OCI-M2 (cell line): ENCODE measurements at regions not wholly inside any gene's neighbourhood (a gene's known extent, or its start where the extent isn't known, plus 50 kb on each side); places are given as distances from the start of the nearest gene placed in this dataset.
A peak's percentile ranks its signal among the peaks of the same experiment; 100 is the strongest.

ENCODE experiments used
- DNase-seq: peaks from one replicate; lab custom pipeline; 2025; ENCODE audit not compliant: unreplicated experiment; lab: John Stamatoyannopoulos, UW

DNA sequence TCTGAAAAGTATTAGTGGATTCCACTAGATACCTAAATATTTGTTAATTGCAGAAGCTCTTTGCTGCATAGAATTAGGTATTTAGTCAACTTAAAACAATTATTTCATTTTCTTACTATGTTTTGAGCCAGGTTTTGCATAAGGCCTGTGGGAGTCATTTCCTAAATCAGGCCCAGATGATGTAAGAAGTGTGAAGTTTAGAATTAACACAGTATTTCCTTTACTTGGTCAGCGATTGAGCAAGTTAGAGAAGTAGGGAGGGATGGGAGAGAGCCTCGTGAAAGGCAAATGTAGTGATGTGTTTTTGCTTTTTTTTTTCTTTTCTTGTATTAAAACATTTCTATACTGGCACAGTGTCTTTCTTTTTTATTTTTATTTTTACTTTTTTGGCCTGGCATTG is 711.1 kb downstream of the HDGFL1 start:
- DNase-seq = no peak

DNA sequence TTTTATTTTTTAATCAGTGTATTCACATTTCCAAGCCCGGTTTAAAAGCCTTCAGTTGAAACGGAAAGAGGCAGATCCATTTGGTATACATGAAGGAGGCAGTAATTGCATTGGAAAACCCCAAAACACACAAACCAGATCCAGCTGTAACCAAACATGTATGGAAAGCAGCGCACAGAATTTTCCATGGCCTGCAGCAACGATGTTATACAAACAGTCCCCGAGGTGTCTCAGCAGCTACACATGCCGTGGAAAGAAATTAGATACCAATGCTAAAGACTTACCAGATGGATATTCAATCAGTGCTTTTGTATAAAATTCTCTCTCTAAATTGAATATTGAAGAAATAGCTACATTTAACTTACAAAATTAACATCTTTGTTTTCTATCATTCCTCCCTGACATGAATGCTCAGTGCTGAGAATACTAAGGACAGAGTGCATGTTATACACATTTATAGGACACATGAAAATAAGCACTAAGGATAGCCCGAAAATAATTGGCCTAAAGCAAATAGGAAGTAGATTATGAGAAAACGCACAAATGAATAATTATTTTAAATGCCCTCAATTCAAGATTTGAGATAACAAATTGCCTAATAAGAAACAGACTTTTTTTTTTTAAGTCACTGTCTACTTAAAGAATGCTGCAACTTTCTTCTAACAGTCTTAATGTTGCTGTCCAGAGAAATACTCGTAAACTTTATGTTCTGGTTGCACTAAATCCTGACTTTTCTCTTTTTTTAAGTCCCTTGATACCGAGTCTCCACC is 713.1 kb downstream of the HDGFL1 start:
- no peak for DNase-seq

DNA sequence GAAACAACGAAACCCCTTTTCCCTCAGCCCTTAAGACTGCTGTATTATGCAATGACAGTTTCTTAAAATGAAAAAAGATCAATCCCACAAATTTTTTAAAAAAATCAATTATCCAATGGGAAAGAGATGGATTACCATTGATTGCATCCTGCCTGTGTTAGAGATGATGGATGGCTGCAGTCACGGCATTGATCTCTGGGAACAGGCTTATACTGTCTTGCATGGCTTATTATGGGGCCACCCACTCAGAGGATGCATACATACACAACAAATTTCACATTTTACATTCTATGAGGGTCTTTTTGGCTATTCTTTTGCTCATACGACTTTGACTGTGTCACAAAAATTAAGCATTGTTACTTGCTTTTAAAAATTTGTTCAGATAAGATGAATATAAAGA is 724.3 kb downstream of the HDGFL1 start:
- DNase-seq = no peak

DNA sequence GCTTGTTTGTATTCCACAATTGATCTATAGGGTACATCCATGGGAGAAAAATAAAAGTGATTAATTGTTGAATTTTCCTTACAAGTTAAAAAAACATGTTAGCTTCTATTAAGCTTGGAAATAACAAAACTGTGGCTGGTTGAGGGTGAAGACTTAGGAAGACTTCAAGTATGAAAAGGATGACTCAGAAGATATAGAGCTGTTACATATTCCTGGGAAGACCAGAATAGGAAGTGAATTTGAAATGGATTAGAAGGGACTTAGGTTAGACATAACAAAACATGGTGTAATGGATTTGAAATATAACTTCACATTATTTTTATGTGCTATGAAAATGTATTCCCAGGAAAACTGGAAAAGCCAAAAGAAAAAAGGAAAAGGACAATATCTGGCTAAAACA is 732.2 kb downstream of the HDGFL1 start:
- no peak for DNase-seq

DNA sequence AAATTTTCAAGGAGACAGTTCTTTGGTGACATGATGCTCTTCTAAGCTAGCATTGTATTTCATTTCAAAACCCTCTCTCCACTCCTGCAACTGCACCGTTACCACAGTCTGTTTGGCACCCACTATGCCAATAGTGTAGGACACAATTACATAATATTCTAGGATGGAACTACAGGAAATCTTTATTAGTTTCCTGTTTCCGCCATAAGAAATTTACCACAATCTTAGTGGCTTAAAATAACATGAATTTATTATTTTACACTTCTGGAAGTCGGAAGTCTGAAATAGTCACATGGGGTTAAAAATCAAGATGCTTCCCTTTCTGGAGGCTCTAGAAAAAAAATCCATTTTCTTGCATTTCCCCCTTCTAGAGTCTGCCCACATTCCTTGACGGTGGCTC is 733.1 kb downstream of the HDGFL1 start:
- DNase-seq = no peak

DNA sequence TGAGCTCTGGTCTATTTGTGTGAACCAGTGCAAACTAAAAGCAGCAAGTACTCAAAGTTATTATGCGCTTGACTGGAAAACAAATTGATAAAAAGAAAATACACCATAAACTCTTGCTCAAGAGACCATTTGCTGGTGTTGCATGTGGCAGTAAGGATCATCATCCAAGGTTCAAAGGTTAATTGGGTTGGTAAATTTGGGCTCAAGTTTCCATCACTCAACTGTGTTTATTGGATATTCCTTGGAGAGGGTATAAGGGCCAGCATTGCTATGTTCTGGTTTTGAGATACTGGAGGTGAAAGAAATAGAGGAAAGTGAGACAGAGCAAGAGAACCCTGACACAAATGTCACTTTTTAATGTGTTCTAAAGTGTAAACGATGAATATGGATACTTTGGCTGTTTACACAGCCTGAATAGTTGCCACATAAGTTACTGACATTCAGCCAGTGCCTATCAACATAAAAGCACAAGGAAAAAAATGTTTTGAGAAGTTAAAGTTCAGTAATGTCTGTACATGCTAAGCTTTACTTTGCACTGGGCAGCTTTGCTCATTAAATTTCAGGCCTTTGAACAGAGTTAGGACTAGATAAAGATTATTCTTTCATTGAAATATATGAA is 736.1 kb downstream of the HDGFL1 start:
- no peak for DNase-seq

DNA sequence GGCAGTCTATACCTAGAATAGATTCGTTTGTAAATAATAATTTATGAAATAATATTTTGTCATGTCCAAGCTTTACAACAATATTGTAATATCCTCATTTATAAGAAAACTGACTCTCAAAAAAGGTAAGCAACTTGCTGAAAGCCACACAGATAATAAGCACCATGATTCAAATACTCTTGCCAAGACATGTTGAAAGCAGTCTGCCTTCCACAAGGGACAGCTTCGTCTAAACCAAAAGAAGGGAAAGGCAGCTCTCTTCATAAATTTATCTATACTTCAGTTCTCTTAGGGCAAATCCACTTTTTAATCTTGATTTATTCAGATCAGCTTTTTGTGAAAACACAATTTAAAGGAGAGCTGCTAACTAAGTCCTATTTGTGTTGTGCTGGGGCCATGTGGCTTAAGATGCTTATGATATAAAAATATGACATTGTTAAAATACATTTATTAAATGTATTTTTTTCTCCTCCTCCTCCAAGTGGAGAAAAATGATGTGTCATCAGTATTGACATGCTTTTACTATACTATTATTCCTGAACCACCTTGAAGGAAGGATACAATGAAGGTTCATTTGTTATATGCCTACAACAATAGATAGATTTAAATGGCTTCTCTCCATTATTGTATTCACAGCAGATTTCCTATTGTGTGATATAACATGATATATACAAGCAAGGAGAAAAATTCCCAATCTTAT is 737.0 kb downstream of the HDGFL1 start:
- DNase-seq = no peak

DNA sequence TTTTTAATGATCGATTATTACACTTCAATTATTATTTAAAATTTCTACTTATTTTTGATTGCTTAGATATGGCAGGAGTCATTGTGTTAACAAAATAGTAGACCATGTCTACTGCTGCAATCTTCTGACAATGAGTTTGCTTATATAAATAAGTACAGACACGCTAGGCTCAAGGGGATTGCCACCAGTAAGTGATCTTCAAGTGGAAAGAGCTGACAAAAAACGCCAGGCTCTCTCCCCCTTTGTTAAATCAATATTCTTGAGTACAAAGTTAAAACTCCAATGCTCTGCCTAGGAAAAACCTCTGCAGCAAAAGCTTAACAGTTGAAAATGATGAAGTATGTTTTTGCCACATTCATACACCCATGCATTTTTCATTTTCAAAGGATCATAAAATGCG is 738.1 kb downstream of the HDGFL1 start:
- DNase-seq = no peak

DNA sequence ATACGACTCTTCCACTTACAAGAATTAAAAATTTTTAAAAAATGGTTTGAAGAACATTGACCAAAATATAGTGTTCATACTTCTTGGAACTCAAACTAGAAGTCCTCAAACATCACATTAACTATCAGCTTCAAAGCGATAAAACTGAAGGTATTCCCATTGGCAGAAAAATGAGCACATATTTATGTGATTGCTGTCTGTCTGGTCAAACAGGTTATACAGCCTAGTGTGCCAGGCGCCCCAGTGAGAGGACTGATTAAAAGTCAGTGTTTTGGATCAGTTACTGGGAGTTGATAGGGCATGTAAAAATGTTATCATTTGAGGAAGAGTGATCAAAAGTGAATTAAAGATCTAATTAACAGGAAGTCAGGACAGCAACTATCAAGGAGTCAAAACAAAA is 738.8 kb downstream of the HDGFL1 start:
- no peak for DNase-seq

DNA sequence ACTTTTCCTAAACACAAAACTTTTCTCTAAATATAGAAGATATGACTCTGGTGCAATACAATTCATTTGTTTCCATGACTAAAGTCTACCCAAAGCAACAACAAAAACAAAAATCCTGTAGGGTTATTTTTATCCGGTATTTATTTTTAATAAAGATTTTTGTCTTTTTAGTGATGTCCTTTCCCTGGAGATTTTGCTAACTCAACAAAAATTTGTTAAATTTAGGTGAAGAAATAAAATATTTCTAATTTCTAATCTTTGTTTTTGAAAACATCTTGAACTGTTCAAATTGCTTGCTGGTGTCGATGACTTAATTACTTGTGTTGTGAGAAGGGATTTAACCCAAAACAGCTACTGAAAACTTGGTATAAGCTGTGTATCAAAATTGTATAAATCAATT is 741.8 kb downstream of the HDGFL1 start:
- no peak for DNase-seq

DNA sequence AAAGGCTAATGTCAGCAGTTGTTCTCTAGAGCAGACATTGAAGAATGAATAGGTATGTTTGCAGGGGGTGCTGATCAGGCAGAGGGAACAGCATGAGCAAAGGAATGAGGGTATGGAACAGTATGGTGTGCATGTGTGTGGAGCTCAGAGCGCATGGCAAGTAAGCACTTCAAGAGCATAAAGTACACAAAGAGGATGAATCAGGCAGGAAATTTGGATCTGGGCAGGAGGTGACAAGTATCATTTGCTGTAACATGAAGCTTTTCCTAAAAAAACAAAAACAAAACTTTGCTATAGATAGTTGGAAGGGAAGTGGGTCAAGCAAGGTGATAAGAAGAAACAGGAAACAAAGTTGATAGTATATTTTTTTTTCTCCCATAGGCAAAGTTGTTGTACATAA is 746.8 kb downstream of the HDGFL1 start:
- DNase-seq = peak; percentile 83

DNA sequence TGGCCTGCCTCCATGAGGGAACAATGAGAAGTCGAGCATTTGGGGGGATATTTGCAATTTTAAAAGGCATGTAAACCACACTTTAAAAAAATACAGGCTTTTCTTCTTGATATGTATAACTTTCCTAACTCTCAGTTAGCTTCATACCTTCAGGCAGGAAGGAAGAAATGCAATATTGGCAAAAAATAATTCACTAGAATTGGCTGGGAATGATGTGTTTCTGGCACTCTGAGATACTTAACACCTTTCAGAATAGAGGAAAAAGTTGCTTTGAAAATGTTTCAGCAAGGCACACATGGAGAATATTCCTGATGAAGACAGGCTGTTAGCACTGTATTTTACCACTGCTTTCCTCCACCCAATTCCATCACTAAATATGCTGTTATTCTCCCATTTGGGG is 747.6 kb downstream of the HDGFL1 start:
- DNase-seq = no peak

DNA sequence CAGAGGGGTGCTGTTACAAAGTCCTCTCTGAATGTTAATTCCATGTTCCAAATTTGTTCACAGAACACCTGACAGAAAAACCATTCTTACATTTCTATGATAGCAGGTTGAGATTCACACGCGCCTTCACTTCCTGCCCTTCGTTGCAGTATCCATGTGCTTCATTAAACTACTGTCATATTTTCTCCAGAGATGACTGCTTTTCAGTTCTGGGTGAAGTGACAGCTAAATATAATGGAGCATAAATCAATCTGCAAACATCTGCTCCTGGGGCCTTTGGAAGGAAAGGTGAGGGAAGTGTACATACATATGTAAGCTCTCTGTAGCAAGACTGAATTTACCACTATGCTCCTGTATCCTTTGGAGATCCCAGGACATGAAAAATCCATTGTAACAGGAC is 750.2 kb downstream of the HDGFL1 start:
- no peak for DNase-seq

DNA sequence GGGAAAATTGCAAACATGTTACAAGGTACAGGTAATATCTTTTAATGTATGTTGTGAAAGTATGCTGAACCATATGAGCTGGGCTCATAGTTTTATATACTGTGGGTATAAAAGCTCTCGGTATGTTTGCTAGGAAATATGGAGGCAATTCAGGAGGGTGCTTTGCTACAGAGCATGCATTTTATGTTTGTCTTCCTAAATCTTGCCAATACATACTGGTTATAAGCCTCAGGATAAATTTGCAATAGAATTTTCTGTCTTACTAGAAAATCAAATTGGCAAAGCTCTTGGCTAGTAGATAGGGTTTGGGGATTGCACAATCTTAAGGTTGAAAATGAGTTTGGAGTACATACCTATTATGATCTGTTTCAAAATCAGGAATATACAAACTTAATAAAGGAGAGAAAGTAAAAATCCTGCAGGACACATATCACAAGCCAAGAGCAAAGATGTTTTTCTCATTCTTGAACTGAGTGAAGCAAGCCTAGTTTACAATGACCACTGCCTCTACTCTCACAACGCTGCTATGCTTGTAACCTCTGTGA is 751.2 kb downstream of the HDGFL1 start:
- no peak for DNase-seq

DNA sequence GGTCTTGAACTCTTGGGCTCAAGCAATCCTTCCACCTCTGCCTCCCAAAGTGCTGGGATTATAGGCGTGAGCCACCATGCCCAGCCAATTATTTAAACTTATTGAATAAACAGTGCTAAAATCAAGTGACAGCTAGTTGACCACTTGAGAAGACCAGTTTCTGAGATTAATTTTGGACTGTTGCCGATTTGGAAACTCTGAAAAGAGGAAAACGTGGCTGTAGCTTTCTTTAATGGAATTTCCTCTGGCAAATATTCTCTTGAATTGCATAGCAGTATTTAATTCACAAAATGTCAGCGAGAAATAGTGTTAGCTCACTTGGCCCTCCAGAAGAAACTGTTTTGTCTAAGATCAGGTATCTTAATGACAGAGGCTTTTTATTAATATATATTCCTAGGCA is 754.5 kb downstream of the HDGFL1 start:
- DNase-seq = no peak

DNA sequence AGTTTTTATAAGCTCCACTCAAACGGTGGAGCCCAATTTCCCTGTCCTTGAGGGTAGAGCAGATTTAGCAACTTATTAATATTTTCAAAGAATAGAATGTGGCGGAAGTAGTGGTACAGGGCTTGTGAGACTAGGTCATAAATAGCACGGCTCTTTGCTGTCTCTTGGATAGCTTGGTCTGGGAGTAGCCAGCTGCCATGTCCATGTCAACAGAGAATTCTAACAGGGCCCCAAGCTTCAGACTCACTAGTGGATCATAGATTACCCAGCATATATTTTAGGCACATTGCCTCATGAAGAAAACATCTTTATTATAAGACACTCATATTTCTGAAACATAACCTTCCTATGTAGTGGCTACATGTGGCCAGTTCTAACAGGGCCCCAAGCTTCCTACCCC is 755.7 kb downstream of the HDGFL1 start:
- DNase-seq = no peak

DNA sequence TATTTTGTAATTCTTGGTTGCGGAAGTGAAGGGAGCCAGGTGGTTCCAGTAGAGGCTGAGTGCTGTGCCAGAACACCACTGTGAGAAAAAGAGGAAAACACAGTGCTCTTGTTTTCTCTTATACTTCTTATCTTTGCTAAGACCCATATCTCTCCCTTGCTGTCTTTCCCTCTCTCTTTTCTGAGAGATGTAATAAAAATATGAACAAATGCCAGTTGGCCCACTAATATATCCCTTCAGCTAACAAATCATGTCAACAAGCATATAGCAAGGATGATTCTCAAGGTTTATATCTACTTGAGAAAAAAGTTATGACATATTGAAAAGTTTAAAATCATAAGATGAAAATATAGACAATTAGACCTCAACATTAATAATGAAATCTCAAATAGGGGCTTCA is 758.3 kb downstream of the HDGFL1 start:
- no peak for DNase-seq

DNA sequence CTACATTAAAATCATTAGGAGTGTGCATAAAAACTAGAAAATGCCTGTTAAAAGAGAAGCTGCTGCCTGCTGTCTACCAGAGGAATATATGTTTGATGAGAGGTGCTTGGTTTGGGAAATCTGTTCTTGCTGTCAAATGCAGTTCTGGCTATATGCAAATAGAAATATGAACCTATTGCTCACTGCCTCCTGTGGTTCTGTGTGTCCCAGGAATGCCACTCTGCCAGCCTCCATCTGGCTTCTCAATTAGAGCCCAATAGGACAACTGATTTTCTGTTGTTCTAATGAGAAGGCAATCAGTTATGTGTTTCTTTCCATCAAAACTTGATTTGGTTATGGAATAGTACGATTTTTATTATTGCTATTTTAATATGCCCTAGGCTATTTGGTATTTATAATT is 759.7 kb downstream of the HDGFL1 start:
- no peak for DNase-seq

DNA sequence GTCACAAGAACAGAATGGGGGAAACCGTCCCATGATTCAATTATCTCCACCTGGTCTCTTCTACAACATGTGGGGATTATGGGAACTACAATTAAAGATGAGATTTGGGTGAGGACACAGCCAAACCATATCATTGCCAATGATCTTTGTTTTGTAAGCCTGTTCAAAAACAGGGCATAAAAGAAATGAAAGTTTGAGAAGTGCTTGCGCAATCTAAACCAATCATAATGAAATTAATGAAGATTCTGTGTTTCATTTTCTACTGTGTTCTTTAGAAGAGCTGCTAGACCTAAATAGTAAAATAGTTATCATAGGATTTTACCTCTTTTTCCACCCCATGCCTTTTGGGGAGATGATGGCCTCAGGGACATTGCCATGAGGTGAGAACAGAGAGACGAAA is 761.3 kb downstream of the HDGFL1 start:
- DNase-seq = no peak

DNA sequence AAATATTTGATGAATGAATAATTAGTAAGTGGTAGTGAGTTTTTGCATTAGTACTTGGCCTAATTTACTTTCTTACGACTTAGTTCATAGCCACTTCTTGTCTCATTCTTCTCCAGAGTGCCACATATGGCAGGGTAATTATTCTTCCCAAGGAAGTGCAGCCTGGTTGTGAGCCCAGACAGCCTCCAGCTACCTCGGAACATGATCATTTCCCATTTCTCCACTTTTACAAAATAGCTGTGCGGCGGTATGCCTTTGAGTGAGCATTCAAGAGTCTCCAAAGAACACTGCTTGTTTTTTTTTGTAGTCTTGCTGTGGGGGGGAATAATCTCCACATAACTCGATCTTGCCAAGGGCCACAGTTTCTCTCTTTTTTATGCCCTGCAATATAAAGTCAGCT is 765.0 kb downstream of the HDGFL1 start:
- DNase-seq = no peak

DNA sequence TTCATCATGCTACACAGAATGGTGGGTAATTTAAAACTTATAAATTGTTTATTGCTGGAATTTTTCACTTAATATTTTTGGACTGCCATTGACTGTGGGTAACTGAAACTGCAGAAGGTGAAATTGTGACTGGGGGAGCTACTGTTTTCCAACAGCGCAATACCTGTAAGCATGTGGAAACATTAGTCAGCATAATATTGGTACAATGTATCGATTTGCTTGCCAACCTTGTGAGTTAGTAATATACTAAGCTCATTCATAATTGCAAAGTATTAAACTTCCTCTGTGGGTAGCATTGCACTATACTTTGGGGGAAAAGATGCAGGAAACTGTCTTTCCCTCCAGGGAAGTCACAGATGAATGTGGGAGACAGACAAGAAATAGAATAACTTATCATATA is 766.5 kb downstream of the HDGFL1 start:
- DNase-seq = no peak

DNA sequence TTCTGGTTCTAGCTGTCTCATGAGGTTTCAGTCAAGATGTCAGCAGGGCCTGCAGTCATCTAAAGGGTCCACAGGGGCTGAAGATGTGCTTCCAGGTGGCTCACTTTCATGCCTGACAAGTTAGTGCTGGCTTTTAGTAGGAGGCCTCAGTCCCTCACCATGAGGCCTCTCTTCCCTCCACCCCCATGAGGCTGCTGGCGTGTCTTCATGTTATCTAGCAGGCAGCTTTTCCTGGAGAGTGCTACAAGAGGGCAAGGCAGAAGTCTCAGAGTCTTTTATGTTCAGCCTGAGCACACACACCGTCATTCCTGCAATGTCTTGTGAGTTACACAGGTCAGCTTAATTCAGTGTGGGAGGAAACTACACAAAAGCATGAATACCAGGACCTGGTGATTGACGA is 769.9 kb downstream of the HDGFL1 start:
- no peak for DNase-seq
